Hepatocyte (in vitro differentiated cells): ENCODE measurements at regions not wholly inside any gene's neighbourhood (a gene's known extent, or its start where the extent isn't known, plus 50 kb on each side); places are given as distances from the start of the nearest gene placed in this dataset.

Source experiments
- DNase-seq: peaks from one replicate; pipeline ENCODE4 v3.0.0-alpha.2; 2016; ENCODE audit warnings: low spot score
- H2AFZ ChIP-seq: fragments of 200-600 bp; sonication (generic); 2 replicates; pipeline ENCODE4 v1.6.0; 2016; ENCODE audit warnings: antibody characterized with exemption, mild to moderate bottlenecking
- H3K27ac ChIP-seq: fragments of 200-600 bp; sonication (generic); 2 replicates; pipeline ENCODE4 v1.5.1; 2016; ENCODE audit warnings: mild to moderate bottlenecking
- H3K27me3 ChIP-seq: fragments of 200-600 bp; sonication (generic); 2 replicates; pipeline ENCODE4 v1.6.1; 2016
- H3K36me3 ChIP-seq: fragments of 200-600 bp; sonication (generic); replicated peaks from 2 replicates; pipeline ENCODE4 v1.5.1; 2016; ENCODE audit warnings: low read depth; ENCODE audit not compliant: insufficient read depth
- H3K4me1 ChIP-seq: fragments of 200-600 bp; sonication (generic); 2 replicates; pipeline ENCODE4 v1.5.1; 2016; ENCODE audit warnings: mild to moderate bottlenecking, moderate library complexity; ENCODE audit not compliant: insufficient read depth
- H3K4me2 ChIP-seq: fragments of 200-600 bp; sonication (generic); 2 replicates; pipeline ENCODE4 v1.6.0; 2016
- H3K4me3 ChIP-seq: fragments of 200-600 bp; sonication (generic); 2 replicates; pipeline ENCODE4 v1.5.1; 2016; ENCODE audit warnings: mild to moderate bottlenecking
- H3K79me2 ChIP-seq: fragments of 200-600 bp; sonication (generic); 2 replicates; pipeline ENCODE4 v1.6.0; 2017; ENCODE audit warnings: mild to moderate bottlenecking
- H3K9me2 ChIP-seq: fragments of 200-600 bp; sonication (generic); replicated peaks from 2 replicates; pipeline ENCODE4 v1.6.0; 2017; ENCODE audit warnings: mild to moderate bottlenecking; ENCODE audit not compliant: insufficient read depth
- H3K9me3 ChIP-seq: fragments of 200-600 bp; sonication (generic); 2 replicates; pipeline ENCODE4 v1.5.1; 2016; ENCODE audit warnings: low read depth, mild to moderate bottlenecking
- H4K20me1 ChIP-seq: fragments of 200-600 bp; sonication (generic); 2 replicates; pipeline ENCODE4 v1.6.0; 2016; ENCODE audit warnings: mild to moderate bottlenecking; ENCODE audit not compliant: insufficient read depth, poor library complexity, severe bottlenecking
- EZH2 ChIP-seq: fragments of 200-600 bp; sonication (generic); IDR thresholded peaks from 2 replicates; pipeline ENCODE4 v1.6.1; 2016; ENCODE audit warnings: antibody characterized with exemption, mild to moderate bottlenecking, borderline replicate concordance
- EZH2phosphoT487 ChIP-seq: fragments of 200-600 bp; sonication (generic); IDR thresholded peaks from one replicate; pipeline ENCODE4 v1.6.1; 2018; ENCODE audit warnings: antibody characterized with exemption, mild to moderate bottlenecking, low read depth, moderate library complexity; ENCODE audit not compliant: unreplicated experiment, severe bottlenecking
- WGBS: methylation state at CpG from one replicate; pipeline ENCODE4 v1.1.6; 2016; ENCODE audit warnings: low lambda C conversion rate; ENCODE audit errors: missing lambda C conversion rate; 5-methylcytosine and 5-hydroxymethylcytosine counted together
- TF ChIP-seq, protein P1 (sequence below): fragments of 200-600 bp; sonication (generic); IDR thresholded peaks from 2 replicates; pipeline ENCODE4 v1.5.1; 2016; ENCODE audit warnings: antibody characterized with exemption, mild to moderate bottlenecking; ENCODE audit not compliant: poor library complexity

- Histone ChIP-seq H4K20me1 (no peaks in the 10 kb centered on the region), H3K79me2 (no peaks in the 10 kb centered on the region), H3K27me3 (no peaks in the 10 kb centered on the region), H3K36me3 (no peaks in the 10 kb centered on the region), H3K9me2 (no peaks in the 10 kb centered on the region), H3K9me3 (no peaks in the 10 kb centered on the region), H3K27ac (no peak overlapping the region), H3K4me3 (no peak overlapping the region), H2AFZ (no peak overlapping the region), H3K4me2 (no peak overlapping the region), H3K4me1 (no peaks in the 10 kb centered on the region)
- DNase-seq, result no peak
- TF ChIP-seq EZH2phosphoT487 (no peak), EZH2 (no peak)
- TF ChIP-seq, protein P1, sequence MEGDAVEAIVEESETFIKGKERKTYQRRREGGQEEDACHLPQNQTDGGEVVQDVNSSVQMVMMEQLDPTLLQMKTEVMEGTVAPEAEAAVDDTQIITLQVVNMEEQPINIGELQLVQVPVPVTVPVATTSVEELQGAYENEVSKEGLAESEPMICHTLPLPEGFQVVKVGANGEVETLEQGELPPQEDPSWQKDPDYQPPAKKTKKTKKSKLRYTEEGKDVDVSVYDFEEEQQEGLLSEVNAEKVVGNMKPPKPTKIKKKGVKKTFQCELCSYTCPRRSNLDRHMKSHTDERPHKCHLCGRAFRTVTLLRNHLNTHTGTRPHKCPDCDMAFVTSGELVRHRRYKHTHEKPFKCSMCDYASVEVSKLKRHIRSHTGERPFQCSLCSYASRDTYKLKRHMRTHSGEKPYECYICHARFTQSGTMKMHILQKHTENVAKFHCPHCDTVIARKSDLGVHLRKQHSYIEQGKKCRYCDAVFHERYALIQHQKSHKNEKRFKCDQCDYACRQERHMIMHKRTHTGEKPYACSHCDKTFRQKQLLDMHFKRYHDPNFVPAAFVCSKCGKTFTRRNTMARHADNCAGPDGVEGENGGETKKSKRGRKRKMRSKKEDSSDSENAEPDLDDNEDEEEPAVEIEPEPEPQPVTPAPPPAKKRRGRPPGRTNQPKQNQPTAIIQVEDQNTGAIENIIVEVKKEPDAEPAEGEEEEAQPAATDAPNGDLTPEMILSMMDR, result no peak
- 93% methylated on average over 4 of the region's 4 CpGs for WGBS
Measured at GRCh38 chr2:144136297-144137010, 383.5 kb downstream of the ZEB2 start.

GRCh38 chr2:144133936-144134665 lies 385.8 kb downstream of the ZEB2 start:
- Histone ChIP-seq H3K27me3 (no peaks in the 10 kb centered on the region), H3K4me2 (no peak overlapping the region), H3K4me1 (no peaks in the 10 kb centered on the region), H3K4me3 (no peak overlapping the region), H3K36me3 (no peaks in the 10 kb centered on the region), H3K9me2 (no peaks in the 10 kb centered on the region), H3K9me3 (no peaks in the 10 kb centered on the region), H2AFZ (no peak overlapping the region), H3K79me2 (no peaks in the 10 kb centered on the region), H3K27ac (no peak overlapping the region), H4K20me1 (no peaks in the 10 kb centered on the region)
- DNase-seq, result no peak
- 71% methylated on average over 7 of the region's 7 CpGs for WGBS
- no peak for TF ChIP-seq EZH2
- no peak for TF ChIP-seq EZH2phosphoT487
- TF ChIP-seq, protein P1, result no peak

GRCh38 chr2:144132357-144132756 lies 387.6 kb downstream of the ZEB2 start:
- H3K79me2 ChIP-seq, result no peaks in the 10 kb centered on the region
- no peak overlapping the region for H2AFZ ChIP-seq
- no peaks in the 10 kb centered on the region for H3K36me3 ChIP-seq
- H3K27me3 ChIP-seq, result no peaks in the 10 kb centered on the region
- H3K9me3 ChIP-seq, result no peaks in the 10 kb centered on the region
- no peak overlapping the region for H3K4me3 ChIP-seq
- no peaks in the 10 kb centered on the region for H3K4me1 ChIP-seq
- H3K4me2 ChIP-seq, result no peak overlapping the region
- no peaks in the 10 kb centered on the region for H3K9me2 ChIP-seq
- no peak overlapping the region for H3K27ac ChIP-seq
- WGBS, result 88% methylated on average over 2 of the region's 2 CpGs
- TF ChIP-seq, protein P1, result no peak
- TF ChIP-seq EZH2phosphoT487 (no peak), EZH2 (no peak)
- no peaks in the 10 kb centered on the region for H4K20me1 ChIP-seq
- no peak for DNase-seq
